ENCODE measurements at regions not wholly inside any gene's neighbourhood (a gene's known extent, or its start where the extent isn't known, plus 50 kb on each side); places are given as distances from the start of the nearest gene placed in this dataset.
"Not testable (repeated sequence)": the region's sequence is repeated elsewhere in the genome, so short reads cannot be mapped to it uniquely, and the experiment has no call there.

- no peak for FAIRE-seq
These were observed 190.8 kb downstream of the EPM2A start for GRCh38 chr6:145544514-145544913.

GRCh38 chr6:145546265-145546664 lies 189.1 kb downstream of the EPM2A start:
- FAIRE-seq: no peak

- FAIRE-seq: no peak
These were observed 187.6 kb downstream of the EPM2A start for GRCh38 chr6:145547594-145548335.

GRCh38 chr6:145548933-145549648 lies 186.2 kb downstream of the EPM2A start:
- no peak for FAIRE-seq

- no peak for FAIRE-seq
These were observed 184.2 kb downstream of the EPM2A start for GRCh38 chr6:145551164-145551563.

- FAIRE-seq: no peak
These were observed 180.2 kb downstream of the EPM2A start for GRCh38 chr6:145555084-145555483.

GRCh38 chr6:145557474-145557873 lies 177.8 kb downstream of the EPM2A start:
- no peak for FAIRE-seq

- no peak for FAIRE-seq
These were observed 175.5 kb downstream of the EPM2A start for GRCh38 chr6:145559836-145560235.

GRCh38 chr6:145561095-145562072 lies 173.9 kb downstream of the EPM2A start:
- no peak for FAIRE-seq

- no peak for FAIRE-seq
These were observed 172.3 kb downstream of the EPM2A start for GRCh38 chr6:145562771-145563615.

- FAIRE-seq: no peak
These were observed 170.8 kb downstream of the EPM2A start for GRCh38 chr6:145564553-145564952.

- FAIRE-seq: no peak
These were observed 167.6 kb downstream of the EPM2A start for GRCh38 chr6:145567684-145568252.

GRCh38 chr6:145569140-145569539 lies 166.2 kb downstream of the EPM2A start:
- no peak for FAIRE-seq

- FAIRE-seq: not testable (repeated sequence)
These were observed 165.0 kb downstream of the EPM2A start for GRCh38 chr6:145570336-145570735.

- not testable (repeated sequence) for FAIRE-seq
These were observed 161.1 kb downstream of the EPM2A start for GRCh38 chr6:145574269-145574668.
